ENCODE measurements at regions not wholly inside any gene's neighbourhood (a gene's known extent, or its start where the extent isn't known, plus 50 kb on each side); places are given as distances from the start of the nearest gene placed in this dataset.
"Not testable (repeated sequence)": the region's sequence is repeated elsewhere in the genome, so short reads cannot be mapped to it uniquely, and the experiment has no call there.

- no peak for DNase-seq (ENCODE audit: low spot score)
These were observed 248.8 kb downstream of the RDH14 start for GRCh38 chr2:18311420-18312195.

DNA sequence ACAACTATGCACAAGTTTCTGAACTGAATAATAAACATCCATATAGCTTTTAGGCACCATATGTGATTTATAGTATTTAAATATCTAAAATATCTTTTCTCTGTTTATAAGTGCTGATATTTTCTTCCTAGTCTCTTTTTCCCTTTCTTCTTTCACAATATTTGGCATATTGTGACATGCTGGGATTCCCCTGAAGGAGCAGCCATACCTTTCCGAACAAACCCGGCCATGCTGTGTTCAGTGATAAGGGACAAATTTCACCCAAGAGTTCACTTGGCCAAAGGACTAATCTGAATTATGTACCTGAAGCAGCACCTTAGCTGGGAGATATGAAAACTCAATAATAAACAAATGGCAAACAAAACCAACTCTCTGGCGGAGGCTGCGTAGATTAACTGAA lies 250.8 kb downstream of the RDH14 start:
- no peak for DNase-seq (ENCODE audit: low spot score)

GRCh38 chr2:18309188-18309587 lies 251.3 kb downstream of the RDH14 start:
- DNase-seq (ENCODE audit: low spot score): no peak

DNA sequence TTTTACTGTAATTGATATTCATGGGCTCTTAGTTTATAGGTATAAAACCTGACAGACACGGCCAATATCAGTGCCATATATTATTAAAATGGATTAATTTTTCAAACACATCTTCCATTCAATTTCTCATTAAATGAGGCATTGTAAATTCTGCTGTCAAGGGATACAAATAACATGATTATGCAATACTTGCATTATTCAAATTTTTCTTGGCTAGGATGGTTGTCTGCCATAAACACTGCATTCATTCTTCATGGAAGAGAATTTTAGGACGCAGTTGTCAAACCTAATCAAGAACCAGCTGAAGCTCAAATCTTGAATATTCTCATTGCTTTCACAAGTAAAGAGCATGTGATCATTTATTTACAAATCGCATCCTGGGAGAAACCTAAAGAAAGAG lies 255.6 kb downstream of the RDH14 start:
- no peak for DNase-seq (ENCODE audit: low spot score)

DNA sequence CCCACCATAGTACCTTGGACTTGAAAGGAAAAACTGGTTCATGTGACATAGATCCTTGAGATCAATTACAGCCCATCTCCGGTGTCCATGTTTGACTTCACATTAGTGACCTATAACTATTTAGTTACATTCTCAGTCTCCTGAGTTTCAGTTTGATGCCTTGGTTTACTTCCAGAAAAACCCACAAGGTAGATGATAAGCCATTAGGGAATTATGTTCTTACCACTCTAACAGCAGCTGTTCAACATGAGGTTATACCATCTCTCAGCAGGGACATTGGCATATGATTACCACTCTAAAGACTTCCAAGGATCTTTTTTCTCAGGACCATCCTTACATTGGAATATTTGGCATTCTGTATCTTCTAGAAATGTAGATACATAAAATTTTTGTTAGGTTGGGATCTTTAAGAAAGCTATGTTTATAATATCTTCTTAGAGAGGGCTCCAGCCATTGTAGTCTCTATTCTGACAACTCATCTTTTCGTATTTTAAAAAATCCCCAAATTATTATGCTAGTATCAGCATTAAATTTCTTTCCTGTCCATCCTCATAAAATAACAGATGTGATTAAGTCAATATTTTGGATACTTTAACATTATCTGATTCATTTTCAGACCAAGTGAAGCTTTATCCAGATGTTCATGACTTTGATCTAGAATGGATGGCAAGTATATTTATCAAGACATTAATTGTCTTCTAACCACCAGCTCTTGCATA lies 258.9 kb downstream of the RDH14 start:
- DNase-seq (ENCODE audit: low spot score): no peak

DNA sequence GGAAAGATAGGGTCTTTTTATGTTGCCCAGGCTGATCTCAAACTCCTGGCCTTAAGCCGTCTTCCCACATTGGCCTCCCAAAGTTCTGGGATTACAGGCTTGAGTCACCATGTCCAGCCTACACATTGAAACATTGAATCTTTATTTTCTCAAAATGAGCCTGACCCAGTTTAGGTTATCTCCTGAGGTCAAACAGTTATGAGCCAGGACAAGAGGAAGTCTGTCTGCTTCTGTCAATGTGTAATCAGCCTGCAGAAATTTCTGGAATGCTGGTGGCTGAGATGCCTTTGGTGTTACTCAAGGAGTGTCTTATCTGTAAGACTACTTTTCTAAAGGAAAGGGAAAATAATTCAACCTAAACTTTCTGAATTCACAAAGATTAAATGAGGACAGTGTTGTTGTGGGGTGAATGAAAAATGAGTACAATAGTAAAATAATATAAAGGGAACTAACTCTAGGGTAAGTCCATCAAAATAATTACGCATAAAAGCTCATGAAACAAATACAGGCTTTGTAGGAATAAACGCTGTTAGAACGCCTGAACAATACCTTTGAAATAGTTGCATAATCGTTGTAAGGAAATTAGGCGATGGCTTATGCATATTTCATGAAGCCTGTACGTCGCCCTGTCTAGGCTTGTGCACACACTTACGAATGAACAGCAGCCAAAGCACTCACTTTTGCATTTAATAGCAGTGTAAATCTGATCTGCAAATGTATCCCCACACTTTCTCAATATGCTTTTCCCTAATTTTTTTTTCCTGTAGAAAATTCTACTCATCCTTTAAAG lies 260.8 kb downstream of the RDH14 start:
- peak; percentile 9 for DNase-seq (ENCODE audit: low spot score)

DNA sequence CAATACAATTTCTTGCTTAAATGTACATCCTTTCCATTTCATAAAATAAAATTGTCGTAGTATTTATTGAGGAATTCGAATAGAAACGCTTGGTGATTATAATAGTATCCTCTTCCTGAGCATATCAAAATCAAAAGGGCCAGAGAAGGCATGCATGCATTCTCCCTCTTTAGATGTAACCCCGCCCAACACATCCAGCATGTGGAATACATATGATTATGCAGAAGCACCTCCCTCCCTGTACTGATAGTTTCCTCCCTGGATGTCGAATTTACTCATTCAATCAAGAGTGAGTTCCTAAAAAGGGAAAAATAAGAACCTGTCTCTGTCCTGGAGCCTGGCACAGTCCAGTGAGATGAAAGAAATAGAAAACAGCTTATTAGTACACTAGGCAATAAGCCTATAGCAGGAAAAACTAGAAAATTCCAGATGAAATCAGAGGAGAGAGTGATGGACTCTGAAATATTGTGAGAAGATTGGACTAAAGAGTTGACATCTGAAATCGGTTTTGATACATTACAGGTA lies 262.9 kb downstream of the RDH14 start:
- DNase-seq (ENCODE audit: low spot score): no peak

- DNase-seq (ENCODE audit: low spot score): no peak
These were observed 270.1 kb downstream of the RDH14 start for GRCh38 chr2:18290386-18290785.

DNA sequence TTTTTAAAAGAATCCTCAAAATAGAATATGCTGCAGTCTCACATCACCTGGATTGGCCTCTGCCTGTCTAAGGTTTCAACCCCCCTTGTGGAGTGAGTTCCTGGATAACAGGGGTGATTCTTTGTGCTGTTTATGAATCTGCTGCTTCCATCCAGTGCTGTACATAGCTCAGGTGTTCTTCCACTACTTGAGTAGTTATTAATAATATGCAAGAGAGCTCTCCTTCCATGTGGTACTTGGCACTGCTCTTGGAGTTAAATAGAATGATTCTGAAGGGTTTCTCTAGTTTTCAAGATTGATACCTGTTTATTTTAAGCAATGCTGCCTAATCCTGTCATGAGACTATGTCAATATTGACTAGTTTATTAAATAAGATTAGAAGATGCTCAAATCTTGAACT lies 273.6 kb downstream of the RDH14 start:
- DNase-seq (ENCODE audit: low spot score): no peak

DNA sequence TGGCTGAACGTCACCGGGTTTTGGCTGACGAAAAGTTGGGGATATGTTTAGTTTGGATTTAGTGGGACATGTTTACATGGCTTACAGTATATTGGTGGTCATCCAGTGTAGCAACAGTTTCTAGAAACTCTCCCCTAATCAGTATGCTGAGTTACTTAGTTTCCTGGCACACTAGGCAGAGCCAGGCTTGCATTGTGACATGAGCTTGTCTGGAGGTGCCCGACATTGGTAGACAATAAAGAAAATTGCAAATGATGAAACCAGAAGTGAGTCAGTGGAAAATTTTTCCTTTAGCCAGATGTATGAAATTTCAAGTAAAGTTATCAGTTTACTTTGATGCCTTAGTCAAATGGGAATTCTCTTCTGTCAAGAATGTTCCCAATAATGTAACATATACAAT lies 276.1 kb downstream of the RDH14 start:
- no peak for DNase-seq (ENCODE audit: low spot score)

- DNase-seq (ENCODE audit: low spot score): no peak
These were observed 278.4 kb downstream of the RDH14 start for GRCh38 chr2:18282026-18282425.

DNA sequence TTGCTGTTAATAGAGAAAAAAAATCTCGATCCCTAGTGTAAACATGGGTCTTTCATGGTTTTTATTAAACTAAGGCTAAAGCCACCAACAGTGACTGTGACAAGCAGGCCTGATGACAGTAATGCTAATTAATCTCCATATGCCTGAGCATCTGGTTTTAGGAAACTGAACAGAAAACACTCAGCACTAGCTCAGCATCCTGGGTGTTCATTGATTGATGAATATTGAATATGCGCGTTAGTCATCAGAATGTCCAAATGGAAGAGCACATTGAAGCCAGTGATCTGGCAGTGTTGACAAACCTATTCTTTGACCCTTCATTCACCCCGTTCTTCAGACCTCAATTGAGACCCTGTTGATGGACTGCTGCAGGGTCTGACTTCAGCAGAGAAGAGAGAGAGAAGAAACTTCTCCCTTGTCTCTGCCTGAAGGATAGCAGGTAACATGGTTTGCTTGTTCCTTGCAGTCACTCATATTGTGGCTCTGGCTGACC lies 283.8 kb downstream of the RDH14 start:
- DNase-seq (ENCODE audit: low spot score): no peak

DNA sequence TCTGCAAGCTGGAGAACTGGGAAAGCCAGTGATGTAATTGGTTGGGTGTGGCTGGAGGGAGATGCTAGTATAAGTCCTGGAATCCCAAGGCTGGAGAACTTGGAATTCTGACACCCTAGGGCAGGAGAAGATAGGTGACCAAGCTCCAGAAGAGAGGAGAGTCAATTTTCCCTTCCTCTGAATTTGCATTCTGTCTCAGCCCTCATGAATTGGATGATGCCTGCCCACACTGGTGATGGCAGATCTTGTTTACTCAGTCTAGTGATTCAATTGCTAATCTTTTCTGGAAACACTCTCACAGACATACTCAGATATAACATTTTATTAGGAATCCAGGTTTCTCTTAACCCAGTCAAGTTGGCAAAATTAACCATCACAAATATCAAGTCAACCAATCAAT lies 287.2 kb downstream of the RDH14 start:
- no peak for DNase-seq (ENCODE audit: low spot score)

- DNase-seq (ENCODE audit: low spot score): no peak
These were observed 288.3 kb downstream of the RDH14 start for GRCh38 chr2:18272148-18272494.

GRCh38 chr2:18271370-18272147 lies 288.9 kb downstream of the RDH14 start:
- no peak for DNase-seq (ENCODE audit: low spot score)

- no peak for DNase-seq (ENCODE audit: low spot score)
These were observed 292.1 kb downstream of the RDH14 start for GRCh38 chr2:18268400-18268799.

GRCh38 chr2:18267501-18267900 lies 293.0 kb downstream of the RDH14 start:
- no peak for DNase-seq (ENCODE audit: low spot score)

GRCh38 chr2:18266699-18267098 lies 293.8 kb downstream of the RDH14 start:
- not testable (repeated sequence) for DNase-seq (ENCODE audit: low spot score)

- DNase-seq (ENCODE audit: low spot score): no peak
These were observed 294.6 kb downstream of the RDH14 start for GRCh38 chr2:18265614-18266586.

DNA sequence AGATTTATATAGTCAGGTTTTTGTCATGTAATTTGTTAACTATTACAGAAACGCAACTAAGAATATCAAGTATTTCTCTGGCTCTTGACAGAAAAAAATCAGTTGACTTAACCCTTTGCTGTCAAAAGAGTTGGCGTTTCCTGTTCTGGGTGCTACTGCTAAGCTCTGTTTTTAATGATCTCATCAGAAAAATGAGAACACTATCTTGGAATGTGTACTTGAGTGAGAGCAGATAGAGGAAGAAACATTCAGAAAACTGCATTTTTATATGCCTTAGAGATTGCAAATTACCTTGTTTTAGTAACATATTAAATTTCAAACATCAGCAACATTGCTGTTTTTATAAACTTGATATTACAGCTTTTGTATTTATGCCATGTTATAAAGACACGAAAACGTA lies 297.9 kb downstream of the RDH14 start:
- peak; percentile 17 for DNase-seq (ENCODE audit: low spot score)
